ENCODE measurements at regions not wholly inside any gene's neighbourhood (a gene's known extent, or its start where the extent isn't known, plus 50 kb on each side); places are given as distances from the start of the nearest gene placed in this dataset.

DNA sequence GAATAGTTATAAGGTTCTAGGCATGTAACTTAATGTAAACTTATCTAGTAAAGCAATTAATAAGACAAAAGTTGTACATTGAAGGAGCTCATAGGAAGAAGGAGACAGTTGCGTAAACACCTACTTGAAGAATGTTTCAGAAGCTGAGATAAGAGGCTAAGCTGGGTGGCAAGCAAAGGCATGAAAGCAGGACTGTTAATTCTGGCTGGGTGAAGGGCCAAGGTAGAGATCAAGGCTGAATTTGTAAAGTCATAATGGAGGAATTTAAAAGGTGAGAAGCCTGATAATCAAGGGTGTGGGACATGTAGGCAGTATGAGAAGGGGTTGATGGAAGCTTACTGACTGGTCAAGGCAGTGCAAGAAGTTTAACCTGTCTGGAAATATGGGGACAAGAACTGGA, 80.4 kb upstream of the TGFBR2 start:
- DNase-seq (ENCODE audit: low spot score), result no peak
- TF ChIP-seq, protein P1, sequence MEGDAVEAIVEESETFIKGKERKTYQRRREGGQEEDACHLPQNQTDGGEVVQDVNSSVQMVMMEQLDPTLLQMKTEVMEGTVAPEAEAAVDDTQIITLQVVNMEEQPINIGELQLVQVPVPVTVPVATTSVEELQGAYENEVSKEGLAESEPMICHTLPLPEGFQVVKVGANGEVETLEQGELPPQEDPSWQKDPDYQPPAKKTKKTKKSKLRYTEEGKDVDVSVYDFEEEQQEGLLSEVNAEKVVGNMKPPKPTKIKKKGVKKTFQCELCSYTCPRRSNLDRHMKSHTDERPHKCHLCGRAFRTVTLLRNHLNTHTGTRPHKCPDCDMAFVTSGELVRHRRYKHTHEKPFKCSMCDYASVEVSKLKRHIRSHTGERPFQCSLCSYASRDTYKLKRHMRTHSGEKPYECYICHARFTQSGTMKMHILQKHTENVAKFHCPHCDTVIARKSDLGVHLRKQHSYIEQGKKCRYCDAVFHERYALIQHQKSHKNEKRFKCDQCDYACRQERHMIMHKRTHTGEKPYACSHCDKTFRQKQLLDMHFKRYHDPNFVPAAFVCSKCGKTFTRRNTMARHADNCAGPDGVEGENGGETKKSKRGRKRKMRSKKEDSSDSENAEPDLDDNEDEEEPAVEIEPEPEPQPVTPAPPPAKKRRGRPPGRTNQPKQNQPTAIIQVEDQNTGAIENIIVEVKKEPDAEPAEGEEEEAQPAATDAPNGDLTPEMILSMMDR (IDR thresholded peaks at IDR 0.05; ENCODE audit: borderline replicate concordance, control extremely low read depth, extremely low read depth, insufficient read depth, missing control alignments), result no peak
- in situ Hi-C loops (cut with MboI; ENCODE audit: low sequenced_read_pairs, unreplicated experiment), result no loop called here

DNA sequence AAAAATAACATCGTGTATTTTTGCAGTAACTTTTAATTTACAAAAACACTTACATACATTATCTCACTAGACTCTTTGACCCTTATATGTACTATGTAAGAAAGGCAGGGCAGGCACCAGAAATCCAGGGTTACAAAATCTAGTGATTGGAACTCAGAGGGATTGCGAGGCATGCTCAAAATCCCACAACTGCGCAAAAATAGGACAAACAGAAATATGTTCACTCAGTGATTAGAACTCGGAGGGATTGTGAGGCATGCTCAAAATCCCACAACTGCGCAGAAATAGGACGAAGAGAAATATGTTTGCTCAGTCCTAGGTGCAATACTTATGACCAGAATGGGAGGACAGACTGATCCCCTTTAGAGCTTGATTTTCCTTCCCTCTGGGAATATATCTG, 79.2 kb upstream of the TGFBR2 start:
- DNase-seq (ENCODE audit: low spot score), result no peak
- in situ Hi-C loops (cut with MboI; ENCODE audit: low sequenced_read_pairs, unreplicated experiment), result no loop called here
- TF ChIP-seq, protein P1 (IDR thresholded peaks at IDR 0.05; ENCODE audit: borderline replicate concordance, control extremely low read depth, extremely low read depth, insufficient read depth, missing control alignments), result no peak

DNA sequence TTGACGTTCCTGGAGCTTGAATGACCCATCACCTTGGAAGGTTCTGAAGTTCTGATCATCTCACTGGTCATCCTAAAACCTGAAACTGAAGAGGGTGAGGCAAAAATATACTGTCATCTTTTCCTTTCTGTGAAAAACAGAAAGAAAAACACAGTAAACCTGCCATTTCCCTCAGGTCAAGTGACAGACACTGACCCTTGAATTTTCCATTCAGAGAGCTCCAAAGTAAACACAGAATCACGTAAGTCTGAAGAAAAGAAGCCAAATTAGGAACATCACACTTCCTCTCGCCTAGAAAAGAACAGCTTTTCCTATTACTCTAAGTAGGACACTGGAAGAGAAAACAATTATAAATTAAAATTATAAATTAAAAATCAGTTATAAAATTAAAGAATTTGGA, 78.7 kb upstream of the TGFBR2 start:
- TF ChIP-seq, protein P1 (IDR thresholded peaks at IDR 0.05; ENCODE audit: borderline replicate concordance, control extremely low read depth, extremely low read depth, insufficient read depth, missing control alignments), result no peak
- no peak for DNase-seq (ENCODE audit: low spot score)
- in situ Hi-C loops (cut with MboI; ENCODE audit: low sequenced_read_pairs, unreplicated experiment), result no loop called here

DNA sequence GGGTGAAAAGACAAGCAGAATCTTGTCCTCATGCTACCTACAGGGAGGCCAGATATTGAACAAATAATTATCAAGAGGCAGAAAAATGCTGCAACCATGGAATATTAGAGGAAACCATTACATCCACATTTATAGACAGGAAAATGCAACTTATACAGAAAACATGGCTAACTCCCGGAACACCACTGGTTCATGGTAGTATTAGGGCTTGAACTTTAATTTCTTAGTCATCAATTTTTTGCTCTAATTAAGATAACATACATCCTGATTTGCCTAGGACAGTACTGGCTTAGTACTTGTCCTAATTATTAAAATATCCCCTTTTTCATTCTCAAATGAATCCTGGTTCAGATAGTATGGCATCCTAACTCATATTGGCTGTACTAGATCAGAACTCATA, 76.3 kb upstream of the TGFBR2 start:
- TF ChIP-seq, protein P1 (IDR thresholded peaks at IDR 0.05; ENCODE audit: borderline replicate concordance, control extremely low read depth, extremely low read depth, insufficient read depth, missing control alignments), result no peak
- DNase-seq (ENCODE audit: low spot score), result no peak
- in situ Hi-C loops (cut with MboI; ENCODE audit: low sequenced_read_pairs, unreplicated experiment), result no loop called here

DNA sequence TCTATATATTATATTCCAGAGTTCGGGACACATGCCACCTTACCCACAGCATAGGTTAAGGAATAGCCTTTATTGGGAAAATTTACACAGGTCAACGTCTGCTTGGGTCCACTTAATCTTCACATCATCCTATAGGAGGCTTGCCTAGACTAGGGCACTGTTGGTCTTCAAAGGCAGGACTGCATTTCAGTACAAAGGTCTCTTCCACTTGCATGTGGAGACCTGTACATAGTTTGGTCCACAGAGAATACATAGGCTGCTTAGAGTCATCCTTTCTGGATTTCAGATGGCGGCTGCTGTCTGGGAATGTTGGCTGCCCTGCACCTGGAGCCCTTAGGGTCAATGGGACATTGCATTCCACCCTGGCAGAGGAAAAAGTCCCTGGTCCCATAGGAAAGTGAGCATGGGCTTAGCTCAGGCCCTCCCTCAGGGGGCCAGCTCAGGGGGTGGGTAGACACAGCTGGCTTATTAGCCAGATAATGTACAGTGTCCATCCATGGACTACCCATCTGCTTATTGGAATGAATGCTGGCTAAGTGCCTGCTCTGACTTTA, 75.3 kb upstream of the TGFBR2 start:
- TF ChIP-seq, protein P1 (IDR thresholded peaks at IDR 0.05; ENCODE audit: borderline replicate concordance, control extremely low read depth, extremely low read depth, insufficient read depth, missing control alignments), result no peak
- in situ Hi-C loops (cut with MboI; ENCODE audit: low sequenced_read_pairs, unreplicated experiment), result no loop called here
- DNase-seq (ENCODE audit: low spot score), result no peak

DNA sequence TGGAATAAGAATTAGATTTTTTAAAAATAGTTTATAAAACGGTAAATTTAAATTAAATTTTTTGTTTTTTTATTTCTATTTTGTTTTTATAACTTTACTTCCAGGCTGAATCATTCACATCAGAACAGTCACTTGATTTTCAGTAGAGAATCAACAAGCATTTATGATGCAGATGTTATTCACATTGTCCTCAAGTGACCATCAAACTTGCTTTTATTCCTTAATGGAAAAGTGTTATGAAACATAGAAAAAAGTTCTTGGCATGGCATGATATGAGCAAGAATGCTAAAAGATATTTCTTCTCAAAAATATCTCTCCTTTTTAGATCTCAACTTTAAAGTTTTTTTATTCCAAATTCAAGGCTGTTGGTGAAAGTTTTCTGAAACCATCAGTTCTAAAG, 70.9 kb upstream of the TGFBR2 start:
- TF ChIP-seq, protein P1 (IDR thresholded peaks at IDR 0.05; ENCODE audit: borderline replicate concordance, control extremely low read depth, extremely low read depth, insufficient read depth, missing control alignments), result no peak
- in situ Hi-C loops (cut with MboI; ENCODE audit: low sequenced_read_pairs, unreplicated experiment), result no loop called here
- no peak for DNase-seq (ENCODE audit: low spot score)

DNA sequence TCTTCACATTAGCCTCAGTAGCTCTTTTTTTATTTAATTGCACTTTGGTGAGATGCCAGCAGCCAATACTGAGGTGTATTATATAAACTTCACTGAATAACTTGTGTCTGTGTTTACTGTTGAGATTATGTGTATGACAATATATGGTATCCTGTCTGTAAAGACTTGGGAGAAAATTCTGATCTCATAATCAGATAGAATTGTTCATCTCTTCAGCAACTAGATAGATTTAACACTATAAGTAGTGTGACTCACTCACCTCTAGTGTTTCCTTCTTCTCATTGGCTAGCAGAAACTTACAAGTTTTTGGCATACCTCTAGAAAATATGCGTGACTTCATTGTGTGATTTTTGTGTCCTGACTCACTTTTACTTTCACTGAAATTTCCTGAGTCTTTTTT, 67.6 kb upstream of the TGFBR2 start:
- TF ChIP-seq, protein P1 (IDR thresholded peaks at IDR 0.05; ENCODE audit: borderline replicate concordance, control extremely low read depth, extremely low read depth, insufficient read depth, missing control alignments), result no peak
- no peak for DNase-seq (ENCODE audit: low spot score)
- in situ Hi-C loops (cut with MboI; ENCODE audit: low sequenced_read_pairs, unreplicated experiment), result no loop called here
